Hippocampal formation (tissue), 2 donors: ENCODE measurements at regions not wholly inside any gene's neighbourhood (a gene's known extent, or its start where the extent isn't known, plus 50 kb on each side); places are given as distances from the start of the nearest gene placed in this dataset.

Experiments
- DNase-seq, 2 donors: peaks; one replicate each; lab custom pipeline; 2025; lab: John Stamatoyannopoulos, UW

DNA sequence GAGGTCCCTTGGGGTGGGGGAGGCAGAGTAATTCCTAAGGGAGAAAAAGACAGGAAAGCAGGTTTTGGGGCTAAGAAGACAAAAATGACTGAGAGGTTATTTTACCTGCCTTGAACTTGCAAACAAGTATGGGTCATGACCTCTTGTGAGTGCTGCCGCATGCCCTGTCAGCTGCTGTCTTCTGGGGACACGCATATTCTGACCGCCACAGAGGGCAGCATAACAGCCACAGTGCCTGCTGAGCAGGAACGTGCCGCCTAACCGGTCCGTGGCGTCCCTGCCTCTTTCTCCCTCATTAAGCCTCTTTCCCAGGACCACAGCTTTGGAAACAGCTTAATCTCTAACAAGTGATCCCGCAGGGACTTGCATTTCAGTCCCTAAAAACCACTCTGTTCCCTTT is 51.3 kb upstream of the KCNA1 start:
- peak in 1 of 2 donors; percentile 33 for DNase-seq

- DNase-seq = no peak
These were observed 50.1 kb upstream of the KCNA1 start for GRCh38 chr12:4859478-4860210.
